ENCODE measurements at regions not wholly inside any gene's neighbourhood (a gene's known extent, or its start where the extent isn't known, plus 50 kb on each side); places are given as distances from the start of the nearest gene placed in this dataset.

GRCh38 chr1:204736836-204737235 is 51.3 kb upstream of the LRRN2 start:
- DNase-seq = no peak

- no peak for DNase-seq
Observed at GRCh38 chr1:204738506-204738905, 53.0 kb upstream of the LRRN2 start.

GRCh38 chr1:204740354-204740753 is 54.8 kb upstream of the LRRN2 start:
- DNase-seq = no peak

GRCh38 chr1:204741440-204741839 is 55.9 kb upstream of the LRRN2 start:
- no peak for DNase-seq

GRCh38 chr1:204742676-204743251 is 57.2 kb upstream of the LRRN2 start:
- no peak for DNase-seq

- no peak for DNase-seq
Observed at GRCh38 chr1:204744107-204744779, 58.7 kb upstream of the LRRN2 start.

GRCh38 chr1:204746838-204747442 is 61.4 kb upstream of the LRRN2 start:
- DNase-seq = no peak

- DNase-seq = no peak
Observed at GRCh38 chr1:204751480-204751879, 65.9 kb upstream of the LRRN2 start.

GRCh38 chr1:204751883-204752687 is 66.5 kb upstream of the LRRN2 start:
- DNase-seq = no peak

- no peak for DNase-seq
Observed at GRCh38 chr1:204752688-204753040, 67.1 kb upstream of the LRRN2 start.

GRCh38 chr1:204754821-204755220 is 69.3 kb upstream of the LRRN2 start:
- DNase-seq = no peak

- DNase-seq = no peak
Observed at GRCh38 chr1:204756349-204756748, 70.8 kb upstream of the LRRN2 start.

GRCh38 chr1:204756811-204757210 is 71.3 kb upstream of the LRRN2 start:
- no peak for DNase-seq

GRCh38 chr1:204758601-204759000 is 73.1 kb upstream of the LRRN2 start:
- DNase-seq = no peak

GRCh38 chr1:204760350-204760749 is 74.8 kb upstream of the LRRN2 start:
- no peak for DNase-seq

GRCh38 chr1:204760757-204761156 is 75.2 kb upstream of the LRRN2 start:
- DNase-seq = no peak

- no peak for DNase-seq
Observed at GRCh38 chr1:204763773-204764427, 78.4 kb upstream of the LRRN2 start.

- no peak for DNase-seq
Observed at GRCh38 chr1:204769997-204770396, 84.5 kb upstream of the LRRN2 start.

GRCh38 chr1:204771358-204771757 is 85.8 kb upstream of the LRRN2 start:
- no peak for DNase-seq

GRCh38 chr1:204773246-204773645 is 87.7 kb upstream of the LRRN2 start:
- no peak for DNase-seq

GRCh38 chr1:204775546-204775945 is 90.0 kb upstream of the LRRN2 start:
- DNase-seq = no peak

GRCh38 chr1:204777591-204777990 is 92.1 kb upstream of the LRRN2 start:
- DNase-seq = no peak

GRCh38 chr1:204780630-204781029 is 90.0 kb upstream of the NFASC start:
- no peak for DNase-seq

Measured in T1000 (cell line).